MCF 10A (cell line): ENCODE measurements at regions not wholly inside any gene's neighbourhood (a gene's known extent, or its start where the extent isn't known, plus 50 kb on each side); places are given as distances from the start of the nearest gene placed in this dataset.

Source experiments
- BruUV-seq: library from RNA; stranded (reverse); fragments of 400-500 nt; replicated peaks from 2 replicates; lab custom pipeline; 2021; lab: Mats Ljungman, UMichigan
- CTCF ChIA-PET: fragments of 300-600 bp; sonication (Branson Sonifier 250); formaldehyde crosslinking; extraction: SDS; loops from one replicate; lab custom pipeline; 2021; ENCODE audit warnings: antibody characterized with exemption, inconsistent platforms; lab: Yijun Ruan, JAX
- POLR2A ChIA-PET: fragments of 300-600, 350-650 bp; sonication (Branson Sonifier 250); formaldehyde crosslinking; extraction: SDS; loops from one replicate; lab custom pipeline; 2020; ENCODE audit warnings: antibody characterized with exemption, inconsistent platforms; lab: Yijun Ruan, JAX
- DNase-seq: peaks from one replicate; pipeline ENCODE4 v3.0.0-alpha.2; 2018; ENCODE audit not compliant: unreplicated experiment
- H3K27ac Mint-ChIP-seq: one replicate; pipeline ENCODE4 v1.8.0; 2022; ENCODE audit warnings: mild to moderate bottlenecking, low read depth, mixed read lengths; ENCODE audit not compliant: unreplicated experiment
- H3K27me3 Mint-ChIP-seq: one replicate; pipeline ENCODE4 v1.8.0; 2022; ENCODE audit warnings: mixed read lengths; ENCODE audit not compliant: insufficient read depth, unreplicated experiment
- H3K36me3 Mint-ChIP-seq: one replicate; pipeline ENCODE4 v1.8.0; 2022; ENCODE audit warnings: mild to moderate bottlenecking, moderate library complexity, mixed read lengths; ENCODE audit not compliant: insufficient read depth, unreplicated experiment
- H3K4me1 Mint-ChIP-seq: one replicate; pipeline ENCODE4 v1.8.0; 2022; ENCODE audit warnings: mixed read lengths; ENCODE audit not compliant: insufficient read depth, unreplicated experiment
- H3K4me3 Mint-ChIP-seq: one replicate; pipeline ENCODE4 v1.8.0; 2022; ENCODE audit warnings: mild to moderate bottlenecking, moderate library complexity, mixed read lengths; ENCODE audit not compliant: unreplicated experiment
- H3K9me3 Mint-ChIP-seq: one replicate; pipeline ENCODE4 v1.8.0; 2022; ENCODE audit warnings: mixed read lengths; ENCODE audit not compliant: unreplicated experiment
- intact Hi-C: fragments of 100-400 bp; cut with micrococcal nuclease; formaldehyde crosslinking; loops from 2 replicates; pipeline ENCODE4 v1.14.1; 2022
- TF ChIP-seq, protein P1 (sequence below): fragments of 200-600 bp; IDR thresholded peaks from one replicate; pipeline ENCODE4 v1.8.0; 2022; ENCODE audit warnings: antibody characterized with exemption, mild to moderate bottlenecking; ENCODE audit not compliant: unreplicated experiment

DNA sequence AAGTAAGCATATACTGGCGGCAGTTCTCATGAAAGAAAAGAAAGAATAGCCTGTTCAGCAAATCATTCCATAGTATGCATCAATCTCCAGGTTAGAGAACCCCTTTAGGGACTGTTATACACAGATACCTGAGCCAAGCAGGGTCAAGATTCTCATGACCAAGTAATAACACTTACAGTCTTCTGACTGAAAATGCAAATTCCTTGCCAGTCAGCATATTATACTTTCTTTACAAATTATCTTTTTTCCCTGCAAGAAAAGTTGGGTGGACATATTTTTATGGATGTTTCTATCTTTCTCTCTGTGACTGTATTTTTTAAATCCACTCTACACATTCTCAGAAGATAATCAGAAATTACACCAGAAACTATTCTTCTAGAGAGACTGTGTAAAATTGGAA lies 120.4 kb upstream of the COL5A2 start:
- DNase-seq = no peak
- H3K27ac Mint-ChIP-seq = no peak overlapping the region
- BruUV-seq = no TSS peak
- intact Hi-C loops = loop anchor here (5.0 kb wide), 1 partner anchor 112 kb away; no protein-coding TSS in a partner anchor
- H3K36me3 Mint-ChIP-seq = no peaks in the 10 kb centered on the region
- TF ChIP-seq, protein P1, sequence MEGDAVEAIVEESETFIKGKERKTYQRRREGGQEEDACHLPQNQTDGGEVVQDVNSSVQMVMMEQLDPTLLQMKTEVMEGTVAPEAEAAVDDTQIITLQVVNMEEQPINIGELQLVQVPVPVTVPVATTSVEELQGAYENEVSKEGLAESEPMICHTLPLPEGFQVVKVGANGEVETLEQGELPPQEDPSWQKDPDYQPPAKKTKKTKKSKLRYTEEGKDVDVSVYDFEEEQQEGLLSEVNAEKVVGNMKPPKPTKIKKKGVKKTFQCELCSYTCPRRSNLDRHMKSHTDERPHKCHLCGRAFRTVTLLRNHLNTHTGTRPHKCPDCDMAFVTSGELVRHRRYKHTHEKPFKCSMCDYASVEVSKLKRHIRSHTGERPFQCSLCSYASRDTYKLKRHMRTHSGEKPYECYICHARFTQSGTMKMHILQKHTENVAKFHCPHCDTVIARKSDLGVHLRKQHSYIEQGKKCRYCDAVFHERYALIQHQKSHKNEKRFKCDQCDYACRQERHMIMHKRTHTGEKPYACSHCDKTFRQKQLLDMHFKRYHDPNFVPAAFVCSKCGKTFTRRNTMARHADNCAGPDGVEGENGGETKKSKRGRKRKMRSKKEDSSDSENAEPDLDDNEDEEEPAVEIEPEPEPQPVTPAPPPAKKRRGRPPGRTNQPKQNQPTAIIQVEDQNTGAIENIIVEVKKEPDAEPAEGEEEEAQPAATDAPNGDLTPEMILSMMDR = no peak
- peaks cover 20% of the 10 kb centered on the region for H3K4me1 Mint-ChIP-seq
- no peak overlapping the region for H3K4me3 Mint-ChIP-seq
- no peaks in the 10 kb centered on the region for H3K27me3 Mint-ChIP-seq
- H3K9me3 Mint-ChIP-seq = no peaks in the 10 kb centered on the region
- ChIA-PET POLR2A (no interaction called here), CTCF (interaction anchor here (1.1 kb wide), 1 partner anchor 13 kb away, joined by 4 read pairs; no protein-coding TSS in a partner anchor)

DNA sequence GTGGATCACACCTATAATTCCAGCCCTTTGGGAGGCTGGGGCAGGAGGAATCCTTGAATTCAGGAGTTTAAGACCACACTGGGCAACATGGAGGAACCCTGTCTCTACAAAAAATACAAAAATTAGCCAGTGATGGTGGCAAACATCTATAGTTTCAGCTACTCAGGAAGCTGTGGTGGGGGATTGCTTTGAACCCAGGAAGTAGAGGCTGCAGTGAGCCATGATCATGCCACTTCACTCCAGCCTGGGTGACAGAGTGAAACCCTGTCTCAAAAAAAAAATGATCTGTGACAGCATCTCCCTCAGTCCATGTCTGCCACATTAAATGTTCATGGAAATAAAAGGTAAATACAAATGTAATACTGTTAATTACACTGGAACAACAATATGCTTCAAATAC lies 121.4 kb upstream of the COL5A2 start:
- Mint-ChIP-seq H3K9me3 (no peaks in the 10 kb centered on the region), H3K27me3 (no peaks in the 10 kb centered on the region), H3K27ac (no peak overlapping the region), H3K36me3 (peaks cover 5% of the 10 kb centered on the region), H3K4me3 (no peak overlapping the region), H3K4me1 (peaks cover 20% of the 10 kb centered on the region)
- CTCF ChIA-PET = interaction anchor here (1.1 to 1.2 kb wide), 2 partner anchors 14 to 111 kb away, joined by 4 read pairs; no protein-coding TSS in a partner anchor
- POLR2A ChIA-PET = interaction anchor here (1.3 kb wide), 1 partner anchor 65 kb away, joined by 3 read pairs; no protein-coding TSS in a partner anchor
- no peak for DNase-seq
- TF ChIP-seq, protein P1 = no peak
- no TSS peak for BruUV-seq
- intact Hi-C loops = loop anchor here (5.0 kb wide), 1 partner anchor 111 kb away; no protein-coding TSS in a partner anchor

DNA sequence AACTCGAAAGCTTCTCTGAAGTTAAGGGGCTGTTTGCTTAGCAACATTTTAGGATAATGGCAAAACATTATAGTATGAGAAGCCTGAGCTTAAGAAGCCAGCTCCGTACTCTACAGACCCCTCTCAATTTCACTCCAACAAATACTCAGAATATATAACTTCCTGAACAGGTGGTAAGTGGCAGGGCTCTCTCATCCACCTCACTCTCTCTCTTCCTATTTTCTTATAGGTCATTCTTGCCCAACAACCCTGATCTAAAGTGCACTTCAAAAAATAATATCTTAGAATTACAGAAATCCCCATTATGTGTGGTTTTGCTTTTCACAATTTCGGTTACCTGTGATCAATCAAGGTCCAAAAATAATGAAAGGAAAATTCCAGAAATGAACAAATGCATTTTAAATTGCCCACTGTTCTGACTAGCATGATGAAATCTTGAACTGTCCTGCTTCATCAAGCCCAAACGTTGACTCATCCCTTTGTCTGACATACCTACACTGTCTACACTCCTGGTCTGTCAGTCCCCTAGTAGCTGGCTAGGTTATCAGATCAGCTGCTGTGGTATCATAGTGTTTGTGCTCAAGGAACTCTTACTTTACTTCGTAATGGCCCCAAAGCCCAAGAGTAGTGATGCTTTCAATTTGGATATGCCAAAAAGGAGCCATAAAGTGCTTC lies 122.8 kb upstream of the COL5A2 start:
- peaks cover 19% of the 10 kb centered on the region for H3K4me1 Mint-ChIP-seq
- TF ChIP-seq, protein P1 = no peak
- POLR2A ChIA-PET = interaction anchor here (0.7 to 1.3 kb wide), 2 partner anchors 33 to 64 kb away, joined by 3 read pairs; no protein-coding TSS in a partner anchor
- TSS peak; percentile 55 for BruUV-seq
- intact Hi-C loops = loop anchor here (5.0 kb wide), 1 partner anchor 110 kb away; no protein-coding TSS in a partner anchor
- peak overlapping the region; percentile 44 for H3K27ac Mint-ChIP-seq
- no peaks in the 10 kb centered on the region for H3K27me3 Mint-ChIP-seq
- peaks cover 10% of the 10 kb centered on the region for H3K36me3 Mint-ChIP-seq
- H3K9me3 Mint-ChIP-seq = no peaks in the 10 kb centered on the region
- H3K4me3 Mint-ChIP-seq = no peak overlapping the region
- DNase-seq = peak; percentile 67
- CTCF ChIA-PET = interaction anchor here (1.2 to 1.7 kb wide), 2 partner anchors 109 to 160 kb away, joined by 3 to 4 read pairs; no protein-coding TSS in a partner anchor

DNA sequence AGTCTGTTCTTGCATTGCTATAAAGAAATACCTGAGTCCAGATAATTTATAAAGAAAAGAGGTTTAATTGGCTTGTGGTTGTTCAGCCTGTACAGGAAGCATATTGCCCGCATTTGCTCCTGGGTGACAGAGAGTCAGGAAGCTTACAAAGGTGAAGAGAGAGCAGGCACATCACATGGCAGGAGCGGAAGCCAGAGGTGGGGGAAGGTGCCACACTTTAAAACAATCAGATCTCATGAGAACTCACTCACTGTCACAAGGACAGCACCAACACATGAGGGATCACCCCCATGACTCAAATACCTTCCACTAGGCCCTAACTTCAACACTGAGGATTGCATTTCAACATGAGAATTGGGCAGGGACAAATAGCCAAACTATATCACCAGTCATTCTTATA lies 124.8 kb upstream of the COL5A2 start:
- Mint-ChIP-seq H3K9me3 (no peaks in the 10 kb centered on the region), H3K27me3 (no peaks in the 10 kb centered on the region), H3K27ac (no peak overlapping the region), H3K4me1 (peaks cover 8% of the 10 kb centered on the region), H3K4me3 (no peak overlapping the region), H3K36me3 (peaks cover 10% of the 10 kb centered on the region)
- ChIA-PET POLR2A (no interaction called here), CTCF (interaction anchor here (0.6 to 1.7 kb wide), 2 partner anchors 162 to 1461 kb away, joined by 3 read pairs; no protein-coding TSS in a partner anchor)
- TF ChIP-seq, protein P1 = no peak
- intact Hi-C loops = loop anchor here (5.0 kb wide), 1 partner anchor 108 kb away; no protein-coding TSS in a partner anchor
- no peak for DNase-seq
- no TSS peak for BruUV-seq
